Esophagus squamous epithelium (tissue), 4 donors: ENCODE measurements at regions not wholly inside any gene's neighbourhood (a gene's known extent, or its start where the extent isn't known, plus 50 kb on each side); places are given as distances from the start of the nearest gene placed in this dataset.

ENCODE experiments used
- CTCF ChIP-seq, 6 experiments: fragments of 450-650 bp in 4 of 6; fragments of 200-600 bp in 2 of 6; sonication (generic) in 2 of 6; IDR thresholded peaks; one replicate each; pipeline ENCODE4 v1.5.1; 2016 to 2019; ENCODE audit warnings: antibody characterized with exemption in 6 of 6, mild to moderate bottlenecking in 4 of 6, moderate library complexity in 4 of 6
- POLR2A ChIP-seq, 4 donors: fragments of 450-650 bp; IDR thresholded peaks; one replicate each; pipeline ENCODE4 v1.6.1; 2017; ENCODE audit warnings: antibody characterized with exemption in 4 of 4, mild to moderate bottlenecking in 4 of 4, moderate library complexity in 3 of 4

- no peak for TF ChIP-seq POLR2A (IDR thresholded peaks at IDR 0.05)
- no peak for TF ChIP-seq CTCF (IDR thresholded peaks at IDR 0.05)
Measured at GRCh38 chr13:39232401-39232980, 194.2 kb downstream of the NHLRC3 start.
